HEK293T (cell line): ENCODE measurements at regions not wholly inside any gene's neighbourhood (a gene's known extent, or its start where the extent isn't known, plus 50 kb on each side); places are given as distances from the start of the nearest gene placed in this dataset.

Source experiments
- BHLHE40 ChIP-seq: fragments of 450-650 bp; IDR thresholded peaks from 2 replicates; pipeline ENCODE4 v1.6.1; 2016; ENCODE audit warnings: mild to moderate bottlenecking, moderate library complexity, borderline replicate concordance
- FOXM1 ChIP-seq: fragments of 450-650 bp; IDR thresholded peaks from 2 replicates; pipeline ENCODE4 v1.6.1; 2017; ENCODE audit warnings: mild to moderate bottlenecking, borderline replicate concordance
- TARDBP ChIP-seq: fragments of 450-650 bp; IDR thresholded peaks from 2 replicates; pipeline ENCODE4 v1.6.1; 2016
- ZNF384 ChIP-seq: fragments of 450-650 bp; IDR thresholded peaks from 2 replicates; pipeline ENCODE4 v1.6.1; 2016

DNA sequence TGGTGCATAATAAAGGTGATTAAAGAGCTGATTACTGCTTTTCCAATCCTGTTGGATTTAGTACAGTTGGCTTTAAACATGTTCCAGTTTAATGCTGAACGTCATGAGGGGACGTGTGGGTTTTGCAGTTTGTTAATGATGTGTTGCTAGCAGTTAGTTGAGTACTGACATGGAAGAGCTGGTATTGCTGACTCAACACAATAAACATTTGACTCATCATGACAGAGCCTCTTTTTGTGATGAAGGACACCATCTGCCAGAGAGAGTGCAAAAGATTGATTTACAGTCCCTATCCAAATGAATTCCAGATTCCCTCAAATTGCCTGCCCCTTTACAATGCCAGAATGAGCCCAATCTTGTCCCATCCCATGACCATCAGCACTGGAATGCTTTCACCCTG lies 346.2 kb upstream of the PRICKLE1 start:
- TF ChIP-seq TARDBP (no peak), FOXM1 (no peak), BHLHE40 (no peak), ZNF384 (no peak)
